HUES6 (cell line): ENCODE measurements at regions not wholly inside any gene's neighbourhood (a gene's known extent, or its start where the extent isn't known, plus 50 kb on each side); places are given as distances from the start of the nearest gene placed in this dataset.

Experiments used
- H3K27ac ChIP-seq: 2 replicates; pipeline ENCODE4 v1.7.0; 2013; ENCODE audit warnings: low read depth, mild to moderate bottlenecking, low read length, inconsistent platforms
- H3K27me3 ChIP-seq: 2 replicates; pipeline ENCODE4 v1.6.1; 2013; ENCODE audit warnings: low read length; ENCODE audit not compliant: control insufficient read depth, insufficient read depth
- H3K36me3 ChIP-seq: 2 replicates; pipeline ENCODE4 v1.6.1; 2013; ENCODE audit warnings: low read length; ENCODE audit not compliant: control insufficient read depth, insufficient read depth
- H3K4me1 ChIP-seq: 2 replicates; pipeline ENCODE4 v1.6.1; 2013; ENCODE audit warnings: low read length; ENCODE audit not compliant: control insufficient read depth, insufficient read depth
- H3K4me3 ChIP-seq: 2 replicates; pipeline ENCODE4 v1.5.1; 2013; ENCODE audit warnings: low read depth, low read length
- H3K9ac ChIP-seq: one replicate; pipeline ENCODE4 v1.6.1; 2013; ENCODE audit warnings: mild to moderate bottlenecking, low read length
- H3K9me3 ChIP-seq: 2 replicates; pipeline ENCODE4 v1.6.1; 2013; ENCODE audit warnings: low read depth, low read length; ENCODE audit not compliant: control insufficient read depth, insufficient read depth

GRCh38 chr9:117775591-117775990 lies 71.4 kb downstream of the TLR4 start:
- Histone ChIP-seq H3K9me3 (no peaks in the 10 kb centered on the region), H3K9ac (no peak overlapping the region), H3K27ac (no peak overlapping the region), H3K36me3 (no peaks in the 10 kb centered on the region), H3K4me1 (peaks cover 12% of the 10 kb centered on the region; the same call in 1 of the 2 replicates), H3K27me3 (no peaks in the 10 kb centered on the region), H3K4me3 (no peak overlapping the region)

- Histone ChIP-seq H3K4me1 (peaks cover 13% of the 10 kb centered on the region; the same call in 1 of the 2 replicates), H3K9ac (no peak overlapping the region), H3K9me3 (no peaks in the 10 kb centered on the region), H3K27me3 (no peaks in the 10 kb centered on the region), H3K27ac (no peak overlapping the region), H3K4me3 (no peak overlapping the region), H3K36me3 (no peaks in the 10 kb centered on the region)
These were observed 73.6 kb downstream of the TLR4 start for GRCh38 chr9:117777823-117778222.

GRCh38 chr9:117779760-117780159 lies 75.6 kb downstream of the TLR4 start:
- no peaks in the 10 kb centered on the region for H3K27me3 ChIP-seq
- no peak overlapping the region for H3K27ac ChIP-seq
- no peak overlapping the region for H3K4me3 ChIP-seq
- peaks cover 12% of the 10 kb centered on the region; the same call in 1 of the 2 replicates for H3K4me1 ChIP-seq
- H3K9me3 ChIP-seq: no peaks in the 10 kb centered on the region
- no peak overlapping the region for H3K9ac ChIP-seq
- H3K36me3 ChIP-seq: no peaks in the 10 kb centered on the region

GRCh38 chr9:117782931-117783788 lies 79.0 kb downstream of the TLR4 start:
- H3K27me3 ChIP-seq: no peaks in the 10 kb centered on the region
- no peak overlapping the region for H3K4me3 ChIP-seq
- no peaks in the 10 kb centered on the region for H3K36me3 ChIP-seq
- H3K9me3 ChIP-seq: no peaks in the 10 kb centered on the region
- peaks cover 12% of the 10 kb centered on the region; the same call in 1 of the 2 replicates for H3K4me1 ChIP-seq
- no peak overlapping the region for H3K9ac ChIP-seq
- H3K27ac ChIP-seq: no peak overlapping the region

GRCh38 chr9:117783828-117784227 lies 79.6 kb downstream of the TLR4 start:
- Histone ChIP-seq H3K9me3 (no peaks in the 10 kb centered on the region), H3K4me1 (peaks cover 12% of the 10 kb centered on the region; the same call in 1 of the 2 replicates), H3K9ac (no peak overlapping the region), H3K36me3 (no peaks in the 10 kb centered on the region), H3K27ac (no peak overlapping the region), H3K4me3 (no peak overlapping the region), H3K27me3 (no peaks in the 10 kb centered on the region)

- Histone ChIP-seq H3K4me3 (no peak overlapping the region), H3K4me1 (peaks cover 4% of the 10 kb centered on the region; the same call in 1 of the 2 replicates), H3K9me3 (no peaks in the 10 kb centered on the region), H3K27me3 (no peaks in the 10 kb centered on the region), H3K27ac (no peak overlapping the region), H3K36me3 (no peaks in the 10 kb centered on the region), H3K9ac (no peak overlapping the region)
These were observed 80.8 kb downstream of the TLR4 start for GRCh38 chr9:117784996-117785395.

- H3K9ac ChIP-seq: no peak overlapping the region
- H3K4me3 ChIP-seq: no peak overlapping the region
- peaks cover 3% of the 10 kb centered on the region; the same call in 1 of the 2 replicates for H3K4me1 ChIP-seq
- no peaks in the 10 kb centered on the region for H3K9me3 ChIP-seq
- H3K27me3 ChIP-seq: no peaks in the 10 kb centered on the region
- H3K27ac ChIP-seq: no peak overlapping the region
- H3K36me3 ChIP-seq: no peaks in the 10 kb centered on the region
These were observed 83.5 kb downstream of the TLR4 start for GRCh38 chr9:117787746-117788145.

- Histone ChIP-seq H3K9me3 (no peaks in the 10 kb centered on the region), H3K4me1 (0 out of 2 replicates have a peak, but pooled peaks cover 6% of the 10 kb centered on the region), H3K4me3 (no peak overlapping the region), H3K27me3 (no peaks in the 10 kb centered on the region), H3K9ac (no peak overlapping the region), H3K27ac (no peak overlapping the region), H3K36me3 (no peaks in the 10 kb centered on the region)
These were observed 91.1 kb downstream of the TLR4 start for GRCh38 chr9:117795271-117795670.

- Histone ChIP-seq H3K27ac (no peak overlapping the region), H3K27me3 (no peaks in the 10 kb centered on the region)
These were observed 92.5 kb downstream of the TLR4 start for GRCh38 chr9:117796681-117797080.

GRCh38 chr9:117800389-117800788 lies 96.2 kb downstream of the TLR4 start:
- Histone ChIP-seq H3K9me3 (no peaks in the 10 kb centered on the region), H3K9ac (no peak overlapping the region)

More at GRCh38 chr9:117796681-117797080, 92.5 kb downstream of the TLR4 start:
- H3K9me3 ChIP-seq: no peaks in the 10 kb centered on the region
- H3K4me3 ChIP-seq: no peak overlapping the region
- H3K4me1 ChIP-seq: 0 out of 2 replicates have a peak, but pooled peaks cover 6% of the 10 kb centered on the region
- H3K36me3 ChIP-seq: no peaks in the 10 kb centered on the region
- no peak overlapping the region for H3K9ac ChIP-seq

GRCh38 chr9:117809751-117810150 lies 105.5 kb downstream of the TLR4 start:
- no peaks in the 10 kb centered on the region for H3K36me3 ChIP-seq
- no peak overlapping the region for H3K4me3 ChIP-seq
- H3K4me1 ChIP-seq: no peaks in the 10 kb centered on the region
- no peak overlapping the region for H3K27ac ChIP-seq
- H3K9ac ChIP-seq: no peak overlapping the region
- H3K9me3 ChIP-seq: no peaks in the 10 kb centered on the region
- H3K27me3 ChIP-seq: no peaks in the 10 kb centered on the region

More at GRCh38 chr9:117800389-117800788, 96.2 kb downstream of the TLR4 start:
- Histone ChIP-seq H3K27ac (no peak overlapping the region), H3K4me1 (no peaks in the 10 kb centered on the region), H3K36me3 (no peaks in the 10 kb centered on the region), H3K27me3 (no peaks in the 10 kb centered on the region), H3K4me3 (no peak overlapping the region)
